ENCODE measurements at regions not wholly inside any gene's neighbourhood (a gene's known extent, or its start where the extent isn't known, plus 50 kb on each side); places are given as distances from the start of the nearest gene placed in this dataset.

DNA sequence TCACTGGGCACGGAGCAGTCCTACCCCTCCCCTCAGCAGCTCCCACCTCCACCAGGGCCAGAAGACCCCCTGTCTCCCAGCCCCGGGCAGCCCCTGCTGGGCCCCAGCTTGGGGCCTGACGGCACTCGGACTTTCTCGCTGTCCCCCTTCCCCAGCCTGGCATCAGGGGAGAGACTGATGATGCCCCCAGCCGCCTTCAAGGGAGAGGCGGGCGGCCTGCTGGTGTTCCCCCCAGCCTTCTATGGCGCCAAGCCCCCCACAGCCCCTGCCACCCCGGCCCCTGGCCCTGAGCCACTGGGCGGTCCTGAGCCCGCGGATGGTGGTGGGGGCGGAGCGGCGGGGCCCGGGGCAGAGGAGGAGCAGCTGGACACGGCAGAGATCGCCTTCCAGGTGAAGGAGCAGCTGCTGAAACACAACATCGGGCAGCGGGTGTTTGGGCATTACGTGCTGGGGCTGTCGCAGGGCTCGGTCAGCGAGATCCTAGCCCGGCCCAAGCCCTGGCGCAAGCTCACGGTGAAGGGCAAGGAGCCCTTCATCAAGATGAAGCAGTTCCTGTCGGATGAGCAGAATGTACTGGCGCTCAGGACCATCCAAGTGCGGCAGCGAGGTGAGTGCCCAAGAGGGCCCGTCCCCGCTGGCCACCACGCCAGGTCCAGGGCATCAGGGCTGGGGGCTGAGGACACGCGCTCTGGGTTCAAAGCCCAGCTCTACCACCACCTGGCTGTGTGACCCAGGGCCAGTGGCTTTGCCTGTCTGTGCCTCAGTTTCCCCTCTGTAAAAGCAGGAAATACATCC, 58.6 kb downstream of the PHETA1 start:
- no peak for DNase-seq

DNA sequence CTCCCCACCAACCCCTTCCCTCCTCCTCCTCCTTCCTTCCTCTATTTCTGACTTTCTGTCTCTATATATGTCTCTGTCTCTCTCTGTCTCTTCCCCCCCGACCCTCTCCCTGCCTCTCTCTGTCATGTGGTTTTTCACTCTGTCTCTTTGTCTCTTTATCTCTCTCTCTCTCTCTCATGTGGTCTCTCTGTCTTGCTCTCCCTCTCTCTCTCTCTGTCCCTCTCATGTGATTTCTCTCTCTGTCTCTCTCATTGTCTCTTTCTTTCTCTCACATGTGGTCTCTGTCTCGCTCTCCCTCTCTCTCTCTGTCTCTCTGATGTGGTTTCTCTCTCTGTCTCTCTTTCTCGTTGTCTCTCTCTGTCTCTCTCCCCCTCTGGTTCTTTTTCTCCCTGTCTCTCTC, 59.3 kb downstream of the PHETA1 start:
- no peak for DNase-seq

DNA sequence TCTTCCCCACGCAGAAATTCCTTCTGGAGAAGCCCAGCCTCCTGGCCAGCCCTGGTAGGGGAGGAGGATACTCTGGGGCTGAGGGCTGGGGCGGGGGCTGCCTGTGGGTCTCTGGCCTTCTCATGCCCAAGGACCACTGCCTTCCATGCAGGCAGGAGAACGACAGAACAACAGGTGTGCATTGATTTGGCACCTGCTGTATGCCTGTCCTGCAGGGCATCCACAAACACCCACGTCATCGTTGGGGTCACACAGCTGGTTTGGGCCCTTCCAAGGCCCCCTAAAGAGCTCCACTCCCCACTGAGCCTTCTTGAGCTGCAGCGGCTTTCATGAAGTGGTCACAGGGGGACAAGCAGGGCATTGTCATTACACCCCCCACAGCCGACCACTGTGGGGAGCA, 60.4 kb downstream of the PHETA1 start:
- DNase-seq = no peak

DNA sequence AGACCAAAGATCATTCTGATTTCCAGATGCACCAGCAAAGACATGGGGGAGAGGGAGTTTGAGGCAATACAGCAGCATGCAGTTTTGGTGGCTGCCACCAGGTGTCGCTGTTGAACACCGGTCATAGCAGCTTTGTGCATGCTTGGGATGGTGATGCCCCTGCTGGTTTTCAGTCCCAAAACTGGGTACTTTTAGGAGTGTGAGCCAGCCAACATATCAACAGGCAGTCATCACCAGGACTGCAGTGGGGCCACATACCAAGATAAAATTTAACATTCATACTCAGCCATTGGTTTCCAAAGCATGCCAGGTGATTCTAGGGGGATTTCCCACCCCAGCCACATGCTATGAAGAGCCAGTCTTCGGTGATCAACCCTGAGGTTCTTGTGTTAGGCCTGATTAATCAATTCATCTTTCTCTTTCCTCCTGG, 64.2 kb downstream of the PHETA1 start:
- peak; percentile 42 for DNase-seq

DNA sequence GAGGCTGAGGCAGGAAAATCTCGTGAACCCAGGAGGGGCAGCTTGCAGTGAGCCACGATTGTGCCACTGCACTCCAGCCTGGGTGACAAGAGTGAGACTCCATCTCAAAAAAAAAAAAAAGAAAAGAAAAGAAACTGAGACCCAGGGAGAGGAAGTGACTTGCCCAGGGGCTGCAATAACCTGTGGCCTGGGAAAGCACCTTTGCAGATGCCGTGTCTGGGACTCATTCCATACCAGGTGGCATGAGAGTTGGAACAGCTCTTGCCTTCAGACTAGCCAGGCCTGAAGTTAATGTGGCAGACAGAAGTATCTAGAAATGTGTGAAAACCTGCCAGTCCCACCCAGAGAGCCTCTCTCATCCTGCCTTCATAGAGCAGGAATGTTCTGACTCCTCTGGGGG, 65.4 kb downstream of the PHETA1 start:
- DNase-seq = no peak

DNA sequence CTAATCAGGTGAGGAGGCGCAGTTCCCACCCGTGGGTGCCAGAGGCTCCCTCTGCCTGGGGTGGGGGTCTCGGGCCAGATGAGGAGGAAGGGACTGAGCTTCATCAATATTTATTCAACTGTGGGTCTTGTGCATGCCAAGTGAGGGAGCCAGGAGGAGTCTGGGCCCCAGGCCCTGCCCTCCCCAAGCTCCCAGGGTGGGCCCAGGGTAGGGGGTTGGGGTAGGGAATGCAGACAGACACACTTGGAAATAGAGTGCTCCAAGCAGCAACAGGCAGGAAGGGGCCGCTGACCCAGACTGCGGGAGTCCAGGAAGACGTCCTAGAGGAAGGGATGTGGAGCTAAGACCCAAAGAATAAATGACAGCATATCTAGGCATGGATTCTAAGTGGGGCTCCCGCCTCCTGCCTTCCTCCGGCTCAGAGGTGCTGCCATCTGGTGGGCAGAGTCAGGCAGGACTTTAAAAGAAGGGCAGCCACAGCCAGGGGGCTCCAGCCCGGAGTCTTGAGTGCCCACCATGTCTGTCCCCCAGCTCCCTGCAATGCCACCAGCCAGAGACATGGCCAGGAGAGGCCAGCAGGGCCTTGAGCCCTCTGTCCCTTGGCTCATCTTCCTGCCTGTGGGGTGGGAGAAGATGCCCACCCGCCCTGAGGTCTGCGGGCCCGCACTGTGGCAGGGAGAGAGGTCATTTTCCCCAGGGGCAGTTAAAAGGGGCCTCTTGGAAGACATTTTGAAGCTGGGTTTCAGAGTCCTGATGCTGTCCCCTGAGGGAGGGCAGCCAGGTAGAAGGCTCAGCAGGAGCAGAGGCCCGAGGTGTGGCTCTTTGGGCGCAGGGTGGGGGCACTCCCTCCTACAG, 70.1 kb downstream of the PHETA1 start:
- peak; percentile 61 for DNase-seq

DNA sequence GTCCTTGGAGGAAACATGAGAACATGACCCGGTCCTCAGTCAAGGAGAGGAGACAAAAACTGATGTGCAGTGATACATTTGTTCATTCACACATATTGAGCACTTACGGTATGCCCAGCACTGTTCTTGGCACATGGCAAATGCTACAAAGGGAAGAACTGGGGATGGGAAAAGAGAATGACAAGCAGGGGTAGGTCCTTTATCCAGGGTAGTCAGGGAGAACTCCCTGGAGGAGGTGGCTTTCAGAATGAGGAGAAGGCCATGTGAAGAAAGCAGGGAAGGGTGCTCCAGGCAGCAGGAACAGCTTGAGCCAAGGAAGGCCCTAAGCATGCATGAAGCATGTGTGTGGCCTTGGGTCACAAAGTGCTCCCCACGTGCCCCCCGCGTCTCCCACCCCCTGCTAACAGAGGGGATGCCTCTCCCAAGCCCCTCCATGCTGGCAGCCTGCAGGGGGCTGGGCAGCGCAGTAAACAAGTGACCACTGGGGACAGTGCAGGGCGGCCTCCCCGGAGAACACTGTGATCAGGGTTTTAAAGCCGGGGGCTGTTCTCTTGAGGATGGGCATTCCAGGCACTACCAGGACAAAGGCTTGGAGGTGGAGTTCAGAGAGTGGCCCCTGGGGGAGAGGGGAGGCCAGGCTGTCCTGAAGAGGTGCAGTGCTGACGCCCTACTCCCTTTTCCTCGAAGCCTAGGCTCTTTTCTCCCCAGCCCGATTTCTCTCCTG, 71.0 kb downstream of the PHETA1 start:
- no peak for DNase-seq

DNA sequence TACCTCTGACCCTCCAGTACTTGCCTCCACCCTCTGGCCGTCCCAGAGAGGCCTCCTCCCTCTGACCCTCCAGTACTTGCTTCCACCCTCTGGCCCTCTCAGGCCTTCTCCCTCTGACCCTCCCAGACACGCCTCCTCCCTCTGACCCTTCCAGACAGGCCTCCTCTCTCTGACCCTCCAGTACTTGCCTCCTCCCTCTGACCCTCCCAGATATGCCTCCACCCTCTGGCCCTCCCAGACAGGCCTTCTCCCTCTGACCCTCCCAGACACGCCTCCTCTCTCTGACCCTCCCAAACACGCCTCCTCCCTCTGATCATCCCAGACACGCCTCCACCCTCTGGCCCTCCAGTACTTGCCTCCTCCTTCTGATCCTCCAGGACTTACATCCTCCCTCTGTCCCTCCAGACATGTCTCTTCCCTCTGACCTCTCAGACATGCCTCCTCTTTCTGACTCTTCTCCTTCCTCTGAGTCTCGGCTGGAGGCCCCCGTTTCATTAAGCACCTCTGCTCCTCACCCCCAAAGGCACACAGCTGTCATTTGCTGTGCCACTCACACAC, 71.9 kb downstream of the PHETA1 start:
- no peak for DNase-seq

DNA sequence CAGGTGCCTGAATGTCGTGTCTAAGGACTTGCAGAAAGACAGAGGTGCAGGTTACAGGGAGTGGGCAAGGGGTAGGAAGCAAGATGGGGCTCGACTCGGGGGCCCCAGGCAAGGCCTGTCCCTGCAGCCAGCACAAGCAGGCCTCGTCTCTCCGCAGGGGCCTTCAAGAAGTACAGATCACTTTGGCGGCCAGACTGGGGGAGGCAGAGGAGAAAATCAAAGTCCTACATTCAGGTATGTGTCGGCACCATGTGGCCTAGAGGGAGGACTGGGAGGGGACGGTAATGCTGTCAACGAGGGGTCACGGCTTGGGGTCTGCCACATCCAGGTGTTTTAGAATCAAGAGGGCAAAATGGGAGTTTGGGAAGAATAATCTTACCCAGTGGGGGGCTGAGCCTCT, 73.7 kb downstream of the PHETA1 start:
- DNase-seq = no peak

DNA sequence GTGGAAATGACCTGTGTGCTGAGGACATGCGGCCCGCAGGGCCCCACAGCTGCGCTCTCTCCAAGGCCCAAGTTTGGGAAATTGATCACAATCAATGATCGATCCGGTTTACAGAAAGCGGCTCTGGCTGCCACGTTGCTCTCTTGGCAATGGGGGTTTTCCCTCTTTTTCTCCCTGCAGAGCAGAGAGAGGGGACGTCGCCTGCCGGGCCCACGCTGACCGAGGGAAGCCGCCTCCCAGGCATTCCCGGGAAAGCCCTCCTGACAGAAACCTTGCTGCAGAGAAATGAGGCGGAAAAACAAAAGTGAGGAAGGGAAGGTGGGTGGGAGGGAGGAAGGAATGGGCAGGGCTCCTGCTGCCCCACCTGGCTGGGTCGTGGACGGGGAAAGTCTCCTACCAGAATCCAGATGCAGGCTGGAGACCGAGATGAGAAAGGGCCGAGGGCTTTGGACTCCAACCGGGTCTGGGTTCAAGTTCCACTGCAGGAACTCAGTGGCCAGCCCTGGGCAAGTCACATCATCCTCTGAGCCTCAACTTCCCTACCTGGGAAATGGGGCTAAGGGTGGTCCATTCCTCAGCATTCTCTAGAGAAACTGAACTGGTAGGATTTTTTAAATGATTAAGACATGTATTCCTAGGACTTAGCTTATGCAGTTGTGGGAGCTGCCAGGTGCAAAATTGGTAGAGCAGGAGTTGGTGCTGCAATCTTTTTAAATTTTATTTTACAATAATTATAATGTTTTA, 75.5 kb downstream of the PHETA1 start:
- DNase-seq = no peak

DNA sequence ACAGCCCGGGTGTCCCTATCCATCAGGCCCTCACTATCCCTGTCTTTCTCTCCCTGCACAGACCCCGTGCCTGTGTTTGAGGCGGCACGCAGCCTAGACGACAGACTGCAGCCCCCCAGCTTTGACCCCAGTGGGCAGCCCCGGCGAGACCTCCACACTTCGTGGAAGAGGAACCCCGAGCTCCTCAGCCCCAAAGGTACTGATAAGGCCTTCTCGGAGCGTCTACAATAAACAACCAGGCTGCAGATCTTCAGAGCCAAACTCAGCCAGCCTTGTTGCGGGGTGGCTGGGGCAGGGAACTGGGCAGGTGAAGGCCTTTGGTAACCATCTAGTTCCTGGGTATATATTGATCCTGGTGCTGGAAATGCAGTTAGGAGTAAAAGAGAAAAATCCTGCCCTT, 77.5 kb downstream of the PHETA1 start:
- no peak for DNase-seq

DNA sequence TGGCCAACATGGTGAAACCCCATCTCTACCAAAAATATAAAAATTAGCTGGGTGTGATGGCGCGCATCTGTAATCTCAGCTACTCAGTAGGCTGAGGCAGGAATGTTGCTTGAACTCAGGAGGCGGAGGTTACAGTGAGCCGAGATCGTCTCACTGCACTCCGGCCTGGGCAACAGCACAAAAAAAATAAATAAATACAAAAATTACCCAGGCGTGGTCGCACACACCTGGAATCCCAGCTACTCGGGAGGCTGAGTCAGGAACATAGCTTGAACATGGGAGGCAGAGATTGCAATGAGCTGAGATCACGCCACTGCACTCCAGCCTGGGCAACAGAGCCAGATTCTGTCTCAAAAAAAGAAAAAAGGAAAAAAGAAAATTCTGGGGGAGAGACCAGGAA, 80.1 kb downstream of the PHETA1 start:
- DNase-seq = no peak

DNA sequence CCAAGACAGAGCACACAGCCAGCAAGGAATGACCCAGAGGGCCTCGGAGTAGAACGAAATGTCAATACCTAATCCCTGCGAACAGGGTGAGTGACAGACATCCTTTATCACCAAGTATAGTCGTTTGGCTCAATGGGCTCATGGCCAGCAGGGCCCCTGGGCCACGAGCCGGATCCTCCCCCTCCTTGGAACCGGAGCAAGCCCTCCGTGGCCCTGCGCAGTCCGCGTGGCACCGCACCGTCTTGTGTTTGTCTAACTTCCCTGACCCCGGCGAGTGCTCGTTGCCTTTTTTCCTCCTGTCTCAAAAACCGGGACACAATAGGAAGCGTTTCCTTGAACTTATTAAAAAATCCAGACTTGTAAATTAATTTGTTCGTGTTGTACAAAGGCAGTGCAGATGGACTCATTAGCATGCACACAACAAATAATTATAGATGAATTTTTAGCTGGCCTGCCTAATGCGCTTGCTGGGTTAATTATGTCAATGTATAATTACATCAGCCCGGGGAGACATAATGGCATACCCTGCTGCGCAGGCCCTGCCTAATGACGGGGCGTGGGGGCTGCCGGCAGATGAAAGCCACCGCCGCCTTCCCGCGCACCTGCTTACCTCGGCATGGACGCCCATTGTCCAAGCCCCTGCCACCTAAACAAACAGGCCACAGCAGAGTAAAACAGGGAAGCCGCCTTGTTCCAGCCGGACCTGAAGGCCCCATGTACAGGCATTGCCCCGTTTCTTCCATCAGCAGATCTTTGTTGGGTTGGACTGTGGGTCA, 81.6 kb downstream of the PHETA1 start:
- no peak for DNase-seq

DNA sequence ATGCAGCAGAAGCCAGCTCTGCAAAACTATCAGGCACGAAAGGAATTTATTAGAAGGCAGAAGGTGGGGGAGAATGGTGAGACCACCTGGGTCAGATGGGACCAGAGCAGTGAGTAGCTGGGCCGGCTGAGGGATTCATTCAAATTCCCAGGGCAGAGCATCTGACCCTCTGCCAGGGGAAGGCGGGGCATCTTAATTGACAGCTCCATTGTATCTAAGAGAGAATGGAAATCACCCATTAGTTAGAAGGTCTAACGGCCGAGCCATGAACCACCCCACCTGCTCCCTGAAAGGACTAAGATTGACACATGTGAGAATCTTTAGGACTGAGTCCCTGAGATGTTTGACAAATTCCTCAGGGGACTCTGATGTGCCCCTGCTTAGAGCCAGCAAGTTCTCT, 83.7 kb downstream of the PHETA1 start:
- DNase-seq = no peak

DNA sequence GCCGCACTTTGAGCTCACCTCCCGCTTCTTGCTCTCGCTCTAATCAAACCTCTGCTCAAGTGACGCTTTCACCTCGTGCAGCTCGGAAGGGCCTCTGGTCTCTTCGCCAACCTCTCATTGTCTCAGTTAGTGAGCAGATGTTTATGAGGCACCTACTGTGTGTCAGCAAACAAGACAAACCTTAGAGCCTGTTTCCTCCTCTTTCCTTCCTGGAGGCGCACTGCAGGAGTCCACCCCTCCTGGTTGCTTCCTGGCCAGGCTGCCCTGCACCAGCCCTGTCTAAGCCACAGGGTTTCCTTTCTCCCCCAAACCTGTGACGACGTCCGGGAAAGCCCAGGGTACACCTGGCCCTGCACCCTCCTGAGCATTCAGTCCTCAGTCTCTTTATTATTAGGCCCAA, 84.2 kb downstream of the PHETA1 start:
- DNase-seq = no peak

DNA sequence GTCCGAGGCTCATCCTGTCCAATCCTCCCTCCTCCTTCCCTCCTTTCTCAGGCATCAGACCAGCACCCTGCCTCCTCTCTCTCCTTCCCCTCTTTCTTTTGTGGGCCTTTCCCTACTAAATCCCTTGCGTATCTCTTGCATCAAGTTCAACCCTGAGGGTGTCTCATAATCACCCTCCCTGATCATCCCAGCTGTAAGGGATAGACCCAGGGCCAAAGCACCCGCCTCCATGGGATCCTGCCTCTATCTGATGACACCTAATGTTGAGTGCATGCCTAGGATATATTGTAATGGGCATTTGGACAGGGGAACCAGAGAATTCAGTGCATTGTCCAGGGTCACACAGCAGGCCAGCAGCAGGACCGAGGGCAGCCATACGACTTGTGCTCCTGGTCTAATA, 84.9 kb downstream of the PHETA1 start:
- DNase-seq = no peak

DNA sequence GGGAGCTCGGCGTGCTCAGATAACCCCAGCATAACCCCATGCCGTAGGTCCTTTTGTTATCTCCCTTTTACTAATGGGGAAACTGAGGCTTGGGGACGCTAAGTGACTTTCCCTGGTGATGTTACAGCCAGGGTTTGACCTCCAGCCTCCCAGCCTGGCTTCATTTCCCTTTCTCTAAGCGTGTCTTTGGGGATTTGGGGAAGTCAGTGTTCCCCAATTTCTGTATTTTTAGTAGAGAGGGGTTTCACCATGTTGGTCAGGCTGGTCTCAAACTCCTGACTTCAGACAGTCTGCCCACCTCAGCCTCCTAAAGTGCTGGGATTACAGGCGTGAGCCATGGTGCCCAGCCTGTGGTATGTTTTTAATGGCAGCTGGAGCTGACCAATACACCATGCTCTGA, 85.4 kb downstream of the PHETA1 start:
- DNase-seq = no peak

DNA sequence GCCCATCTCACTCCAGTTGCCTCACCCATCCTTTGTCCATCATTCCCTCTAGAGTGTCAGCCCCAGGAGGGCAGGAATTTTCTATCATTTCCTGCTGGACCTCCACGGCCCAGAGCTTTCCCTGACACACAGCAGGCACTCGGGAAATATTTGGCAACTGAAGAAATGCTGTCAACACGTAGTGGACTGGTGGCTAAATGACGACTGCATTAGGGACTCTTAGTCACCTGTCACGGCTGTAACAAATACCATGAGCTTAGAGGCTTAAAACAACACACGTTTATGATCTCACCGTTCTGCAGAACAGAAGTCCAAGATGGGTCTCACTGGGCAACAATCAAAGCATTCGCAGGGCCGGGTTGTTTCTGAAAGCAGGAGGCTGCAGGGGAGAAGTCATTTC, 91.3 kb downstream of the PHETA1 start:
- no peak for DNase-seq

DNA sequence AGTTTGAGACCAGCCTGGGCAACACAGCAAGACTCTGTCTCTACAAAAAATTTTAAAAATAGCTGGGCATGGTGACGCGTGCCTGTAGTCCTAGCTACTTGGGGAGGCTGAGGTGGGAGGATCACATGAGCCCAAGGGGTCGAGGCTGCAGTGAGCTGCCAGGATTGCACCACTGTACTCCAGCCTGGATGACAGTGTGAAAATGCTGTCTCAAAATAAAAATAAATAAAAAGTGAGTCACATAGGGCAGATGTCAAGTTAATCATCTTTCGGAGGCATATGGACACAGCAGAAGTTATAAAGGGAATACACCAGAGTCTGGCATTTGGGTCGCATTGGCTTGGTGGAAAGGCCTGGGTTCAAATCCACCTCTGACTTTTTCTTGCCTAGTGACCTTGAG, 92.7 kb downstream of the PHETA1 start:
- DNase-seq = no peak

DNA sequence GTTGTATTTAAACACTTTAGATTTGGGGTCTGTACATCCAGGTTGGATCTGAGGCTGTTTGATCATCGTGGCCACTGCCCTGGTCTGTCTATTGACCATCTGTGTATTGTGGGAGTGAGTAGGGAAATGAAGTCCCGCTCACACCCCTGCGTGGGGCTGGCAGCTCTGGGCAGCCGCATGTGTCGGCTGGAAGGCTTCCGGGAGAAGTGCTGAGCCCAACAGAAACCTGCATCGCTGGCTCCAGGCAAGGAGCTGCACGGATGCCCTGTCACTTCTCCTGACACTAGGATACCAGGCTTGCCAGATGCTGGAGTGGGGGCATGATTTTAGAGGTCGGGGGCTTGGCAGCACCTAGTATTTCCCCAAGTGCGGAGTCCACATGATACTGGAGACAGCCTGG, 93.6 kb downstream of the PHETA1 start:
- no peak for DNase-seq

DNA sequence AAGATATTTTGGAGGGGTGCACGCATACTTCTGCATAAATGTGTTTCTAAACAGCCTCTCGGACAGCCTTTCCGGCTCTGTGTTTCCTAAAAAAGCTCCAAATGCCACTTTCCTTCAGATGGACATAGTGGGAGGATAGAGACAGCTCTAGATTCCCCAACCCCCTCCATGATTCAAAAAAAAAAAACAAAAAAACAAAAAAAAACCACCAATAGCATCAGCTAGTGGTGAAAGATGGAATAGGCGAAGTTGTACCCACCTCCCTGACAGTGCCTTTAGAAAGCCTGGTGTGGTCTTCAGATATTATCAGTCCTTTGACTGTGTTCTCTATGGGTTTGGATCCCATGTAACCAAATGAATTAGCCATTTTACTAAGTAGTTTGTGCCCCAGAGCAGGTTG, 94.1 kb downstream of the PHETA1 start:
- DNase-seq = peak; percentile 9
